Keratinocyte (primary cell): ENCODE measurements at regions not wholly inside any gene's neighbourhood (a gene's known extent, or its start where the extent isn't known, plus 50 kb on each side); places are given as distances from the start of the nearest gene placed in this dataset.

Experiments
- EZH2 ChIP-seq: IDR thresholded peaks from one replicate; pipeline ENCODE4 v1.6.1; 2012; ENCODE audit warnings: inconsistent platforms, mild to moderate bottlenecking, low read length, moderate library complexity
- TF ChIP-seq, protein P1 (sequence below), 3 experiments: IDR thresholded peaks in 1 of 3; conservative IDR thresholded peaks in 1 of 3; optimal IDR thresholded peaks in 1 of 3; 2 replicates in 2 of 3; 3 replicates in 1 of 3; pipeline versions ENCODE3 to v1.5.1; 2011; ENCODE audit warnings: low read length in 3 of 3, mild to moderate bottlenecking in 3 of 3, moderate library complexity in 2 of 3, control low read depth in 1 of 3, inconsistent platforms in 1 of 3; ENCODE audit not compliant: insufficient read depth in 2 of 3; ENCODE audit errors: extremely low read depth in 1 of 3

DNA sequence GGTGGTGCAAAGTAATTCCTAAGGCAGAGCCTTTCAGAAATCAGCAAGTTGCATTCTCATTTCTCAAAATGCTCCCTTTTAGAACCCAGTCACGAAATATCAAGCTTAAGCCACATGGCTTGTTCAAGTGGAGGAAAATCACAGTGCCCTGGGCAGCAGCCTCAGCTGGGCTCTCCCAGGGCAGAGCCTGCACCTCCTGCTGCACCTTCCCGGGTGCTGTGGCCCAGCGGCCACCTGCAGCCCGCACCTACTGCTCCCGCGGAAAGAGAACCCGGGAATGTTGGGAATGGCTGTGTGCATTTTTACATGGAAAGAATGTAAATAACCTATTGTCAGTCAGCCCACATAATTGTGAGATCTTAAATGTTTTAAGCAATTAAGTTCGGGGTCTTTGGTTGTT is 396.5 kb upstream of the VSTM2A start:
- TF ChIP-seq, protein P1, sequence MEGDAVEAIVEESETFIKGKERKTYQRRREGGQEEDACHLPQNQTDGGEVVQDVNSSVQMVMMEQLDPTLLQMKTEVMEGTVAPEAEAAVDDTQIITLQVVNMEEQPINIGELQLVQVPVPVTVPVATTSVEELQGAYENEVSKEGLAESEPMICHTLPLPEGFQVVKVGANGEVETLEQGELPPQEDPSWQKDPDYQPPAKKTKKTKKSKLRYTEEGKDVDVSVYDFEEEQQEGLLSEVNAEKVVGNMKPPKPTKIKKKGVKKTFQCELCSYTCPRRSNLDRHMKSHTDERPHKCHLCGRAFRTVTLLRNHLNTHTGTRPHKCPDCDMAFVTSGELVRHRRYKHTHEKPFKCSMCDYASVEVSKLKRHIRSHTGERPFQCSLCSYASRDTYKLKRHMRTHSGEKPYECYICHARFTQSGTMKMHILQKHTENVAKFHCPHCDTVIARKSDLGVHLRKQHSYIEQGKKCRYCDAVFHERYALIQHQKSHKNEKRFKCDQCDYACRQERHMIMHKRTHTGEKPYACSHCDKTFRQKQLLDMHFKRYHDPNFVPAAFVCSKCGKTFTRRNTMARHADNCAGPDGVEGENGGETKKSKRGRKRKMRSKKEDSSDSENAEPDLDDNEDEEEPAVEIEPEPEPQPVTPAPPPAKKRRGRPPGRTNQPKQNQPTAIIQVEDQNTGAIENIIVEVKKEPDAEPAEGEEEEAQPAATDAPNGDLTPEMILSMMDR (optimal IDR thresholded peaks at IDR 0.05 in 1 of 3, IDR thresholded peaks at IDR 0.05 in 1 of 3, conservative IDR thresholded peaks at IDR 0.05 in 1 of 3; ENCODE audit: extremely low read depth in 1 of 3, insufficient read depth in 2 of 3, low read length in 3 of 3), result no peak
- TF ChIP-seq EZH2, result no peak
